ENCODE measurements at regions not wholly inside any gene's neighbourhood (a gene's known extent, or its start where the extent isn't known, plus 50 kb on each side); places are given as distances from the start of the nearest gene placed in this dataset.

DNA sequence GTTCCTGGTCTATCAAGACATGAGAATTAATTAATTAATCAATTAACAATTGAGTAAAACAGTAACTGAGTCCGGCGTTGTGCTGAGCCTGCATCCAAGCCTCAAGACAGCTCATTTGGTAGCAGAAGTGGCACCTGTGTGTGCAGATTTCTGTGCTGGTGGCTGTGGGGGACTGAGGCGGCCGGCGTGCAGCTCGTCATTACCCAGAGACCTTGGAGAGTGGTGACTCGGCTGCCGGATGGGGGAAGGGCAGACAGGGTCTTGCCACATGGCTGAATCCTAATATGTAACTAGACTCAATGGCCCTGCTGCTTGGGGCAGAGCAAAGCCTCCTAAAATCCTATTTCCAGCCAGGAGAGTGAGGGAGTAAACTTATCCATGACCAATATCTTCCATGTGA lies 510.2 kb downstream of the TCERG1L start:
- TF ChIP-seq, protein P1, sequence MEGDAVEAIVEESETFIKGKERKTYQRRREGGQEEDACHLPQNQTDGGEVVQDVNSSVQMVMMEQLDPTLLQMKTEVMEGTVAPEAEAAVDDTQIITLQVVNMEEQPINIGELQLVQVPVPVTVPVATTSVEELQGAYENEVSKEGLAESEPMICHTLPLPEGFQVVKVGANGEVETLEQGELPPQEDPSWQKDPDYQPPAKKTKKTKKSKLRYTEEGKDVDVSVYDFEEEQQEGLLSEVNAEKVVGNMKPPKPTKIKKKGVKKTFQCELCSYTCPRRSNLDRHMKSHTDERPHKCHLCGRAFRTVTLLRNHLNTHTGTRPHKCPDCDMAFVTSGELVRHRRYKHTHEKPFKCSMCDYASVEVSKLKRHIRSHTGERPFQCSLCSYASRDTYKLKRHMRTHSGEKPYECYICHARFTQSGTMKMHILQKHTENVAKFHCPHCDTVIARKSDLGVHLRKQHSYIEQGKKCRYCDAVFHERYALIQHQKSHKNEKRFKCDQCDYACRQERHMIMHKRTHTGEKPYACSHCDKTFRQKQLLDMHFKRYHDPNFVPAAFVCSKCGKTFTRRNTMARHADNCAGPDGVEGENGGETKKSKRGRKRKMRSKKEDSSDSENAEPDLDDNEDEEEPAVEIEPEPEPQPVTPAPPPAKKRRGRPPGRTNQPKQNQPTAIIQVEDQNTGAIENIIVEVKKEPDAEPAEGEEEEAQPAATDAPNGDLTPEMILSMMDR (IDR thresholded peaks at IDR 0.05), result no peak
- TF ChIP-seq POLR2A (IDR thresholded peaks at IDR 0.05), result no peak
